GM19452 (cell line): ENCODE measurements at regions not wholly inside any gene's neighbourhood (a gene's known extent, or its start where the extent isn't known, plus 50 kb on each side); places are given as distances from the start of the nearest gene placed in this dataset.

Source experiments
- ATAC-seq: cut with Tn5 transposase; IDR thresholded peaks from one replicate; pipeline ENCODE4 v1.9.1; 2021; ENCODE audit not compliant: unreplicated experiment

DNA sequence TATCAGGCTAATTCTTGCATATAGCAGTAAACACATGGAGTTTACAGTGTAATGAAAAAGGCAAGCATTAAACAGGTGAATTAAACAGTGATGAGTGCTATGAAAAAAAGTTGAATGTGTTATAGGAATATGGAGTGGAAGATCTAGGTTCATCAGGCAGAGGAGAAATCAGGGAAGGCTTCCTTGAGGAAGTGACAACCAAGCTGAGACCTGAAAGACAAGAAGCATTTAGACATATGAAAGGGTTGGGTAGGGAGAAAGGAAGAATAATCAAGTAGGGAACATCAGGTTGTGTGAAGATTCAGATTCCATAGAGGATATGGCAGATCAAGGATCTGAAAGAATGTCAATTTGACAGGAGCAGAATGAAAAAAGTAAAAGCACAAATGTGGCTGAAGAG, 612.5 kb downstream of the PRELID2 start:
- no peak for ATAC-seq

DNA sequence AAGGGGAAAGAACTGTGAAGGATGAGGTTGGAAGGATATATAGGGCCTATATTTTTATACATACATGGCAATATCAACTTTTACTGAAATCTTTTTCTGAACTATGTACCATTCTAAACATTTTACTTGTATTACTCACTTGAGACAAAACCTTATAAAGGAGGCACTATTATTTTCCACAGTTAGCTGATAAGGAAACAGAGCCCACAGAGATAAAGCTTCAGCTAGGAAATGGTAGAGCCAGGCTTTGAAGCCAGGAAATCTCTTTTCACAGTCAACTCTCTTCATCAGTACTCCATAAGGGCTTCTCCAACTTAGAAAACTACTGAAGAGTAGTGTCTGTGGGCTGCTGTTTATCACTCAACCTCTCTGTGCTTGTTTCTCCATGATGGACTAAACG, 613.7 kb downstream of the PRELID2 start:
- no peak for ATAC-seq

DNA sequence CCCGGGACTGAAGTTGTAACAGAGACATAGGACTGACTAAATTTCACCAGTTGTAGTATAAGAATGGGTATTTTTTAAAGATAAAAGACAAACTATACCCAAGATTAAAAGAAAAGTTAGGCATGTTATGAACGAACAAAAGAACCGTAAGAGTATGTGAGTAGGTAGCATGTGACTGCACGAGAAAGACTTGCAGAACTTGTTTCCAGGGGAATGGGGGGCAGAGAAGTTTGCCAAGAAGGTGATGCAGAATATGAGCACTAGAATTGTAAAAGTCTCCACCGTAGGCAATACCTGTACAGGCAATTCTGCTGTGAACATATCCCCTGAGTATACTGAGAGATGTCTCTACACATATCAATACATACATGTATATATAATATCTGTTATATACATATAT, 614.7 kb downstream of the PRELID2 start:
- ATAC-seq: no peak

DNA sequence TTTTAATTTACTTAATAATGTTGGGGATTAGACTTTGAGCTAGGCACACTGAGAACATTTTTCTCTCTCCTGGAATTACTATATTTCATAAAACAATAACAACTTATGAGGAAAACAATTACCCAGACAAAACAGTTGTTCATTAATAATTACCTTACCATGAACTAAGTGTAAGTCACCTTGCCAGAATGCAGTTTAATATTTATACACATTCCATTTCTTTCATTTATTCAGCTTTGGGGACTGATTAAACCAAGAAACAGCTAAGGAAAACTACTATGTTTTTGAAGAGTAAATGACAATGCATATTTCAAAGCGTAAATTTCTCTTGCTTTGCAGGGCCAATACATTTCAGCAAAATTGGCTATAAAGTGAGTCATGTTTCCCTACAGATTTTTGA, 616.2 kb downstream of the PRELID2 start:
- no peak for ATAC-seq

DNA sequence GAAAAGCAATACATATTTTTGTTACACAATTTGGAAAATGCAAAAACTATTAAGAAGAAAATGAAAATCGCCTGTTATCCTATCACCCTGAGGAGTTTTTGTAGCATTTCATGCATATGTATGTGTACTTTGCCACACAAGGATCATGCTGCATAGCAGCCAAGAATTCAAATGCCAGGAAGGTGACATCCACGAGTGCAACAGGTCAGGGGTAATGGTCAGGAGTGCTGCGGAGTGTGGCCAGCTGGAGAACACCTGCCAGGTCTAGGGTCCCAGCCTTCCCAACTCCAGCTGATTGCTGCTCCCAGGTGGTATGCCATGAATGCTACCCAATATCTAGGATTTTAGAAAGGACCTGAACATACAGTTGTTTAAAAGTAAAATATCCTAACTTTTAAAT, 617.1 kb downstream of the PRELID2 start:
- no peak for ATAC-seq

DNA sequence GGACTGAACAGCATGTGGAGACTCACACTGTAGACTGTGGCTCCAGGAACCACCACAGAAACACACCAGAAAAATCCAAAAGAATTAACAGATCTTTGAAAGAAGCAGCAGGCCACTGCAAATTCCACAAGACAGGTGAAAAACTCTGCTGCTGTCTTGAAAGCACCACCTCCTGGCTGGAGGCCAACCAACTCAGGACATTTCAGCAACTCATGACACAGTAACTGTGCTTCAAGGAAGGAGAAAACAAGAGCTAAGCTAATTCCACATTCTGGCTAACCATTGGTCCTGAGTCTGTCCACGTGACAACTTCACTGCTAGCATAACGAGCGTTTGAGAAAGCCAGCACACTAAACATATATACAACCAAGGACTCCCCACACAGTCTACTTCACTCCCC, 625.1 kb downstream of the PRELID2 start:
- no peak for ATAC-seq

DNA sequence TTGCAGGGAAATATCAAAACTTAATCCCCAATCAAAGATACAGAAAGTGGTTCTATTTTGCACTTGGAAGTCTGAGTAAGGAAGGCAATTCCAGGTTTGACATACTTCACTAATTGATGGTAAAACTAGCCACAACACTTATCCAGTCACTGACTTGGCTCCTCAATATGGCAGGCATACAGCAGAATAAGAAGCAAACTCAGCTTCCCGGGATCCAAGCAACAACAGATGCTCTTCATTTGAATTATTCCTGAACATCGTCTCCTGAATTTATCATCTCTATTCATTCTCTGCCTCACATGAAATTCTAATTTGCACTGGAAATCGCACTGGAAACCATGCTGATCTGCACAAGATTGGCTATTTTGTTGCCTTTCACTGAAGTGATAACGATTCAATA, 629.6 kb downstream of the PRELID2 start:
- ATAC-seq: no peak

DNA sequence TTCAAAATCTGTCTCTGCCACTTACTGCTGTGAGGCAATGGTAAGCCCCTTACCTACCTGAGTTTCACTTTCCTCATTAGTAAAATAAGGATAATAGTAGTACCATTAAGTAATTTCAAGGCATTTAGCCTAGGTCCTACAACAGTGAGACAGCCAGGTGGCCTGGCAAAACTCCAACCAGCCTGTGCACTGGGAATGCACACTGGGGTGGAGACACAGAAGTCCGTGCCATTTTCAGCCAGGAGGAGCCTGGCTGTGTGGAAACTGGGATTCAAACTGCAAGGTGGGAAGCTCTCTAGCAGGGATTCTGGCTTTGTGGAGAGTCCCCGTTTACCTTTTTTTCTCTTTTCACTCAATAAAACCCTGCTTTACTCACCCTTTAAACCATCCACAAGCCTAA, 630.4 kb downstream of the PRELID2 start:
- no peak for ATAC-seq

DNA sequence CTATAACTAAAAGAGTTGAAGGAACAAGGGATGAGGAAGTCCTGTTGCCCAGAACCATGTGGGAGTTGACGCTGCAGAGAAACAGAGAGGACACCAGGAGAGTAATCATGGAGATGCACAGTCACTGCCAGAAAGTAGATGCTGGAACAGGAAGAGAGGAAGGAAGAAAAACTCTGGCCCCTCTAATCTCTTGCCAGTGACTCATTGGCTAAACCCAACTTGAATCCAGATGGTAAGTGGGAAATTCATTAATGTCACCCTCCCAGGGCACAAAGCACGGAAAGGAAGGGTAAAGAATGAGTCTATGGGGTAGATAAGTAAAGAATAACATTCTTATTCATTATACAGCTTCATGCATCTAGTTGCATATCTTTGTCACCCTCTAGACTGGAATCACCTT, 631.9 kb downstream of the PRELID2 start:
- no peak for ATAC-seq

DNA sequence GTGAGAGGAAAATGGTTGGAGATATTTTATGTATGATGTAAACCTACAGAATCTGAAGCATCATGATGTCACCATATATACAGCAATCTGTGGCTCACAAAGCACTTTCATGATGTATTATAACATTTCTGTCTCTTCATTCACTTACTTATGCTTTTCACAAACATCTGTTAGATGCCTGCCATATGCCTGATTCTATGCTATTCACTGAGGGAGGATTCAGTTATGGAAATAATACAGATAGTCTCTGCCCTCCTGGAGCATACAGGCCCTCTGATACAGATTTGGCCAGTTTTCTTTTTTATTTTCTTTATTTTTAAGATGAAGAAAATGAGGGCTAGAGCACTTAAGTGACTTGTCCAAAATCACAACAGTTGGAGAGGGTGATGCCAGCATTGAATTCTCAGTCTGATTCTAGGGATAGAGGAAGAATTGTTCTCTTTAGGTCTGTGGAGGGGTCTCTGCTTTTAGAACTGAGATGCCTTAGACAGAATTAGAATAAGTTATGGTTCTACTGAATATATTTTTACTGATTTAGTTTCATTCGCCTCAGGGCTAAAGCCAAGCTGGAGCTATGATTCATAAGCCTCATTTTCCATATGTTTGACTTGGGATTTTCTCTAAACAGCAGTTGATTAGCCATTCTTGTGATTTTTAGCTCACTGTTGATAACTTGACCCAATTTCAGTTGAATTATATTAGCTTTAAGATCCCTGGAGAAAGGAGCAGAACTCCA, 636.4 kb downstream of the PRELID2 start:
- ATAC-seq: no peak

DNA sequence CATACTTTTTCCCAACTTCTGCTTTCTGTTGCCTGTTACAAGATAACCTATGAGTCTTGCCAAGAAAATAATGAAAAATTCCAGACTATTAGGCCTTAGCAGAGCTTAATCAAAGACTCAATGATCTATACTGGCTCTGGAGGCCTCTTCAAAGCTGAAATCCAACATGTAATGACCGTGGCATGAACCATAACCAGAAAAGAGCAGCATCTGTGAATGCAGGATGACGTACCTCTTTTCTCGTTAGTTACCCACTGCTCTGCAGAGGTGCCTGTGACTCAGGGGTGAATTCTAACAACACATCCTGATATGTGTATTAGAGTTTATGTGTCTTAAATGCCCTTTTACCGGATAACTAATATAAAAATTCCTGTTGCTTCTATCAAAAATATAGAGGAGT, 645.4 kb downstream of the PRELID2 start:
- no peak for ATAC-seq

DNA sequence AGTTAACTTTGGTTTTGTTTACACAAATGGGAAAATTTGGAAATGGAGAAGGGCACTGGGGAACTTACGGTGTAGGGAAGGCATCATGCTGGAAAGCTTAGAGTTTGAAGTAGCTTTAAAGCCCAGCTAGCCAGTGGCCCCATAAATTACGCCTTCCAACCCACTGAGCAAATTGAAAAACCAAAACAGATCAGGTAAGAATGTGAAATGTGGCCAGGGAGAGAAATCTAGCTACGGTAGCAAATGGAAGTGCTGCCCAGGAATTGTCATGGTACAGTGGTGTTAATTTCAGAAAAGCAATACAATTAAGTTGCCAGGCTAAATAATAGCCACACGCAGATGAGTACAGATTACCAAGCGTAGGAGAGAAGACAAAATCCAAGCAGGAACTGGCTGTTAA, 654.8 kb downstream of the PRELID2 start:
- ATAC-seq: no peak

DNA sequence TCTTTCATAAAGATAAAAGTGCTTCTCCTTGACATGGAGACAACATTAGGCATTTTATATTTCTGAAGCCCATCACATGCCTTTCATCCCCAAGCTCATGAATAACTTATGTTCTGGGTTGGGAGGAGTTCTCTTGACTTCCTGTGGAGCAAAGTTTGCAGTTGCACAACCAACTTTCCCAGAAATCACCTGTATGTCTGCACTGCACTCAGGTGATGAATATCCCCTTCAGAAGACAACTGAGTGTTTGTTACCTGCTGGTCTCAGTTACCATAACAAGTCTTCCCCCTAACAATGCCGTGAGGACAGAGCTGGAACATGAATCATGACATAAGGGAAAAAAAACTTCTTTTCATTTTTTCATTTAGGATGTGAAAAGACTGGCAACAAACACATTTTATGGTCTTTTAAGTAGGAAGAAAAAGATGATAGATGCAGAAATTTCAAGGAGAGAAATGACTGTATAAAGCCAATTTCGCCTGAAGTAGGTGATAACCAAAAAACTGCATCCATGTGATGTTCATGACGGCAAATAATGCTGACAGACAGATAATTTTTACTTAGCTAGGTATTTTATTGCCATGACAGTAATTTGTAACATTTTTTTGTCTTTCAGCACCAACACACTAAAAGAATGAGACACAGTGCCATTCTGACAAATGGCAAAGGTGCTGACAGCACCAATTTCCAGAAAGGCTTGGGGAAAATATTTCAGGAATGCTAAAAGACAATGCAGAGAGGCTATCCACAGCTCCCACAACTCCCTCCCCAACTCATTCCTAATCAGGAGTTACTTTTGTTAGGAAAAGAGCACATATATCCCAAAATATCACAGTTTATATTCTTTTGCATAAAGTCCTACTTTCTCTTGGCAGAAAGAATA, 656.3 kb downstream of the PRELID2 start:
- ATAC-seq: no peak

DNA sequence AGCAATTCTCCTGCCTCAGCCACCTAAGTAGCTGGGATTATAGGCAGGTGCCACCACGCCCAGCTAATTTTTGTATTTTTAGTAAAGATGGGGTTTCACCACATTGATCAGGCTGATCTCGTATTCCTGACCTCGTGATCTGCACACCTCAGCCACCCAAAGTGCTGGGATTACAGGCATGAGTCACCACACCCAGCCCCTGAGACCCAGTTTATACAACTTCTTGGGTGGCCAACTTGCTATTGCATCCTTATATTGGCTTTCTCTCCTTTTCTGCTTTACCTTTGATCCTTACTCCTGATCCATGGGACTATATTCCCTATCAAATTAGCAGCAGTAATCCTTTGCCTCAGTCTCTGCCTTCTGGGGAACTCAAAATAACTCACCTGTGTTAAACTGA, 659.1 kb downstream of the PRELID2 start:
- no peak for ATAC-seq

DNA sequence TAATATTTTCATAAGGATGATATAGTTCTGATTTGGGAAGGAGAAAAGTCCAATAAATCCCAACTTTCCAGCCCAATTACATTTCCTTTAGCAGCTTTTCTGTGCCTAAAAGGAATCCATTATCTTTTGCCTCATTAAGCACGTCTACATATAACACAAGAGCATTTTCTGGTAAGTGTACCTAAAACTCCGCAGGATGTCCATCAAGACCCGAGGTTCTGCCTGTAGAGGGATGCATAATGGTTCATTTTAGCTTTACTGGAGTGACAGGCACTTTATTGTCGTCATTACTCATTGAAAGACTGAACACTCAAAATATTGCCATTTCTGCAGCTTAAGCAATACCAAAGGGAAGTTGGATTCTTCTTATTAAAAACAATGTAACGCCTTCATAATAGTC, 669.0 kb downstream of the PRELID2 start:
- no peak for ATAC-seq

DNA sequence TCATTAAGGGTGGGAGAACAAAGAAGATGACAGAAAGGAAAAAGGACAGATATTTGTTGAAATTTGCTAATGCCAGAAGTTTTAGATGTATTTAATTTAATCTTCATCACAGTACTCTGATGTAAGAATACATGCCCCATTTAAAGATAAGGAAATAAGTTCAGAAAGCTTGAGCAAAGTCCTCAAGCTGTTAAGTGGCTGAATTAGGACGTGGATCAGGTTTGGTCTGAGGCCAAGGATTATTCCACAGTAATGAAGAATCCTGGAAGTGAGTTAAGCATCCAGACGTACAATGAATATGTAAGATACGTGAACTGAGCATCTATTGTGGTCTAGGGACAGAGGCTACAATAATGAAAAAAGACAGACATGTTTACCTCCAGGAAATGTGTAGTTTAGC, 671.3 kb downstream of the PRELID2 start:
- no peak for ATAC-seq

DNA sequence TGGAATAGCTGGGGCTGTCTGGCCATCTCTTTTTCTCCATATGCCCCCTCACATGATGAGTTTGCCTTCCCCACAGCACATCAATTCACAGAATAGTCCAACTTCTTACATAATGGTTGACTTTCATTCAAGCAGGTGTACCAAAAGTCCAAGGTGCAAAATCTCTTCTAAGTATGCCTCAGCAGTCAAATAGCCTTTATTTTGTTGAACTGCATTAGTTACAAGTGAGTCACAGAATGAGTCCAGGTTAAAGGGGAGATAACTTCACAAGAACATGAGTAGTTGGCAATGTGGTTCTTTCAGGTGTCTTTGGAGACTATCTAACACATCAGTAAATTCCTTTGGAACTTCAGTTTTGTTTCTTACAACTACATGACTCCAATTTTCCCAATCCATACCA, 672.5 kb downstream of the PRELID2 start:
- ATAC-seq: no peak

DNA sequence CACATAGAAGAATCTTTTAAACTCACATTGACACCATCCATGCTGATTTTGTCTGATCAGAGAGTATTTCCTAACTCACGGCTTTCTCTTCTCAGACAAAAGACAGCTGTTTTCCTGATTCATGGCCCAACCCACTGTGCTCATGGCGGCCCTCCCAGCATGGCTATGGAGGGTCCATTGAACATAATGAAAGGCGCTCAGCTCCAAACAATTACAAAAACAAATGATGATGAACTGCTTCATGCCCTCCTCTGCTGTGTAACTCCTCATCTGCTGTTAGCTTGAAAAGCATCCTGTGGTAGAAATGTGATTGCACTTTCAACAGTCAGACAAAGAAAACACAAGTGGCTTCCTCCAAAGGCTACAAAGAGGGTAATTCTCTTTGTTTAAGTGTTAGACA, 673.8 kb downstream of the PRELID2 start:
- no peak for ATAC-seq

DNA sequence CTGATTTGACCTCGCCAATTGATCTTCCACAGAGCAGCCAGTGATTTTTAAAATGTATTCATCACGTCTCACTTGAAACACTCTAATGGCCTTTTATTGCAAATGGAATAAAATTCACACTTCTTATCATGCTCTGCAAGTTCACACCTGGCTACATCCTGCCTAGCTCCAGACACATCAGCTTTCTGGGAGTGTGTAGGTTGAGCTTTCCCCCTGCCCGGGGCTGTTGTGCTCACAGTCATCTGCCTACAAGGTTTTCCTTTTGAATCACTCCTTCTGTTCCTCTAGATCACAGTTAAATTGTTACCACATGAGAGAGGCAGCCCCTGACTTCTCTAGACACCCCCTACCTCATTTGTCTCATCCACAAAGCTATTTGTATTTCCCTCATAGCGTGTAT, 674.5 kb downstream of the PRELID2 start:
- no peak for ATAC-seq

DNA sequence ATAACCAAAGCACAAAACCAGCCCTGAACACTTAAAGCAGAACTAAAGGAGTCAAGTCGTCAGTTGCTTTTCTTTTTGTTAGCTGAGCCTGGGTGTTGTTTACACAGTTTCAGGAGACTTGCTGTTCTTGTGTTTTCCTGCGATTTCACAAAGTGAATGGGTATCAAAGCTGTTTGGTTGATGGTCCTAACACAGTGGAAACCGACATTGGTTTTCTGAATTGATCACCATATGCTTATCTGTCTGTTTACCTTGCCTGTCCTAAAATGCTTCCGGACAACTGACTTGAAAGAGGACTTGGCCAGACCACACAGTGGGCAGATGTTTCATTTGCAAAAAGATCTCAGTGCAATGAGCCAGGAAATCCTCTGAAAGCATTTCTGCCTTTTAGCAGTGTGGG, 676.4 kb downstream of the PRELID2 start:
- no peak for ATAC-seq

DNA sequence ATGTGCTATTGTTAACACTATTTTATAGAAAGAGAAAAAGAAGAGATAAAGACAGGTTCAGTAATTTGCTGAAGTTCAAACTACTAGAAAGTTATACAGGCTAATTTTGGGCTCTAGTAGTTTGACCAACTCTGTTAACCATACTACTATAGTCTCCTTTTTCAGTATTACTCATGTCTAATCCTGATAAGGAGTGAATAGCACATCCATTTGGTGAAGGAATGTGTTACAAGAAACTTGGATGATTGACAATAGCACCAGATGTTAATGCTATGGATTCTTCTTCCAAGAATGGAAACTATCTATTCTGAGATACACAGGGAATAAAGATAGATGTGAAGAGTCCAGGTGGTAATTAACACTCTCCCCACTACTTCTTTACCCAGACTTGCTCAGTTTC, 677.3 kb downstream of the PRELID2 start:
- ATAC-seq: no peak

DNA sequence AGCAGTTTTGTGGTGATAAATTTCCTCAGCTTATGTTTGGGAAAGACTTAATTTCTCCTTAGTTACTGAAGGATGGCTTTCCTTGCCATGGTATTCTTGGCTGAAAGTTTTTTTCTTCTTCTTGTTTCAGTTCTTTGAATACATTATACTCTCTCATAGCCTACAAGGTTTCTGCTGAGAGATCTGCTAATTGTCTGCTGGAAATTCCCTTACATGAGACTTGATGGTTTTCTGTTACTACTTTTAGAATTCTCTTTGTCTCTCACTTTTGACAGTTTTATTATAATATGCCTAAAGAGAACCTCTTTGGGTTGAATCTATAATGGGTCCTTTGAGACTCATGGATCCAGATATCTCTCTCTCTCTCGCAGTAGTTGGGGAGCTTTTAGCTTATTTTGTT, 693.6 kb downstream of the PRELID2 start:
- no peak for ATAC-seq

DNA sequence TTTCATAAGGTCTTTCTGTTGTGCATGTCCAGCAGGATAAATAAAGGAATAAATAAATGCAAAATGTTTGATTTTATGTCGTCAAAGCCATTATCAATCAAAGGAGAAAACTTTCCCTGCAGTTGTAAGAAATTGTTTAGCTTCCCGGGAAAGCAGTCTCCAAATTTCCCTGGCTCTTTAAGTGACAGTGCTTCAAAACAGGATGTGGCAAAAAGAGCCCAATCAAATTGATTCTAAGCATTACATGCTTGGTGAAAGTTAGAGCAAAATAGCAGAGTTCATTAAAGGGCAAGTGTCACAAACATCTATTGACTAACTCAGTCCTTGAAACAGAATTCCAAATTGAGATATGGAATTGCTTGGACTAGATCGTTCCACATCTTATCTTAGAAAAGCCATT, 704.1 kb downstream of the PRELID2 start:
- ATAC-seq: no peak
